ENCODE measurements at regions not wholly inside any gene's neighbourhood (a gene's known extent, or its start where the extent isn't known, plus 50 kb on each side); places are given as distances from the start of the nearest gene placed in this dataset.

DNA sequence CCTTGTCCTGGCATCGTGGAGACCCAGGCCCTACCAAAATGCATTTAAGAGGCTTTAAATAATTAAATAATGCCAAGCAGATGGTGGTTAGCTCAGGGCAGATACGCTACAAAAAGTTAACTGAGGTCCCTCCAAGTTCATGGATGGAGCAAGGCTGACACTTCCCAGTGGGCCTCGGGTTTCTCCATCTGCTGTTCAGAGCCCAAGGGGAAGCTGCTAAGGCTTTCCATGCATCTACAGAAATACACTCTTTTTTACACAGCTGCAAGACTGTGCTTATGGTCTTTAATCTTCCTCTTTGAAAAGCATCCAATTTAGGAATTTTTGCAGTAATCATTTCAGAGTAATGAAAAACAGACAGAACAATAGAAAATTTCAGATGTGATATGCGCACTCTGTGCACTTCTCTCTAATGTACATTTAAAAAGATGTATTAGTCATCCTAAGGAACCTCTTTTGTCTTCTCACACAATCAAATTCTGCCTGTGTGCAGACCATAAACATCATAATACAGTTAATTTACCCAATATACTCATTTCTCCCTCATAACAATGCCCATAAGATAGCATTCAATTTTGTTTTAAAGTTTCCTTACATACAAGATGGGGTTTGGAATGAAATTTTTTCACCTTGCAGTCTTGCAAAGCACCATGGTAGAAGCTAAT, 173.2 kb upstream of the ATP1B1 start (continued):
- TF ChIP-seq, protein P1, sequence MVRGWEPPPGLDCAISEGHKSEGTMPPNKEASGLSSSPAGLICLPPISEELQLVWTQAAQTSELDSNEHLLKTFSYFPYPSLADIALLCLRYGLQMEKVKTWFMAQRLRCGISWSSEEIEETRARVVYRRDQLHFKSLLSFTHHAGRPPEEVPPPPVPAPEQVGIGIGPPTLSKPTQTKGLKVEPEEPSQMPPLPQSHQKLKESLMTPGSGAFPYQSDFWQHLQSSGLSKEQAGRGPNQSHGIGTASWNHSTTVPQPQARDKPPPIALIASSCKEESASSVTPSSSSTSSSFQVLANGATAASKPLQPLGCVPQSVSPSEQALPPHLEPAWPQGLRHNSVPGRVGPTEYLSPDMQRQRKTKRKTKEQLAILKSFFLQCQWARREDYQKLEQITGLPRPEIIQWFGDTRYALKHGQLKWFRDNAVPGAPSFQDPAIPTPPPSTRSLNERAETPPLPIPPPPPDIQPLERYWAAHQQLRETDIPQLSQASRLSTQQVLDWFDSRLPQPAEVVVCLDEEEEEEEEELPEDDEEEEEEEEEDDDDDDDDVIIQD (CRISPR knock-in tag; IDR thresholded peaks at IDR 0.05; ENCODE audit: low read depth): no peak
- TF ChIP-seq ZFYVE20 (CRISPR knock-in tag; IDR thresholded peaks at IDR 0.05; ENCODE audit: borderline replicate concordance, low read depth) (no peak), ZNF383 (CRISPR knock-in tag; IDR thresholded peaks at IDR 0.05; ENCODE audit: borderline replicate concordance) (no peak), DNMT1 (CRISPR knock-in tag; IDR thresholded peaks at IDR 0.05) (no peak), SMARCC2 (IDR thresholded peaks at IDR 0.05) (no peak), POLR2A (IDR thresholded peaks at IDR 0.05; ENCODE audit: insufficient read depth in 1 of 2, low read depth in 2 of 2, low read length in 2 of 2) (no peak), RFXAP (CRISPR knock-in tag; IDR thresholded peaks at IDR 0.05; ENCODE audit: borderline replicate concordance) (no peak), KLF12 (CRISPR knock-in tag; IDR thresholded peaks at IDR 0.05; ENCODE audit: borderline replicate concordance) (no peak), ZNF720 (CRISPR knock-in tag; IDR thresholded peaks at IDR 0.05) (no peak), THYN1 (CRISPR knock-in tag; IDR thresholded peaks at IDR 0.05; ENCODE audit: borderline replicate concordance, low read depth) (no peak)
- TF ChIP-seq, protein P2, sequence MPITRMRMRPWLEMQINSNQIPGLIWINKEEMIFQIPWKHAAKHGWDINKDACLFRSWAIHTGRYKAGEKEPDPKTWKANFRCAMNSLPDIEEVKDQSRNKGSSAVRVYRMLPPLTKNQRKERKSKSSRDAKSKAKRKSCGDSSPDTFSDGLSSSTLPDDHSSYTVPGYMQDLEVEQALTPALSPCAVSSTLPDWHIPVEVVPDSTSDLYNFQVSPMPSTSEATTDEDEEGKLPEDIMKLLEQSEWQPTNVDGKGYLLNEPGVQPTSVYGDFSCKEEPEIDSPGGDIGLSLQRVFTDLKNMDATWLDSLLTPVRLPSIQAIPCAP (CRISPR knock-in tag; IDR thresholded peaks at IDR 0.05; ENCODE audit: low read depth): no peak
- TF ChIP-seq, protein P3, sequence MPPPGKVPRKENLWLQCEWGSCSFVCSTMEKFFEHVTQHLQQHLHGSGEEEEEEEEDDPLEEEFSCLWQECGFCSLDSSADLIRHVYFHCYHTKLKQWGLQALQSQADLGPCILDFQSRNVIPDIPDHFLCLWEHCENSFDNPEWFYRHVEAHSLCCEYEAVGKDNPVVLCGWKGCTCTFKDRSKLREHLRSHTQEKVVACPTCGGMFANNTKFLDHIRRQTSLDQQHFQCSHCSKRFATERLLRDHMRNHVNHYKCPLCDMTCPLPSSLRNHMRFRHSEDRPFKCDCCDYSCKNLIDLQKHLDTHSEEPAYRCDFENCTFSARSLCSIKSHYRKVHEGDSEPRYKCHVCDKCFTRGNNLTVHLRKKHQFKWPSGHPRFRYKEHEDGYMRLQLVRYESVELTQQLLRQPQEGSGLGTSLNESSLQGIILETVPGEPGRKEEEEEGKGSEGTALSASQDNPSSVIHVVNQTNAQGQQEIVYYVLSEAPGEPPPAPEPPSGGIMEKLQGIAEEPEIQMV (CRISPR knock-in tag; IDR thresholded peaks at IDR 0.05; ENCODE audit: low read depth): no peak
- TF ChIP-seq, protein P4, sequence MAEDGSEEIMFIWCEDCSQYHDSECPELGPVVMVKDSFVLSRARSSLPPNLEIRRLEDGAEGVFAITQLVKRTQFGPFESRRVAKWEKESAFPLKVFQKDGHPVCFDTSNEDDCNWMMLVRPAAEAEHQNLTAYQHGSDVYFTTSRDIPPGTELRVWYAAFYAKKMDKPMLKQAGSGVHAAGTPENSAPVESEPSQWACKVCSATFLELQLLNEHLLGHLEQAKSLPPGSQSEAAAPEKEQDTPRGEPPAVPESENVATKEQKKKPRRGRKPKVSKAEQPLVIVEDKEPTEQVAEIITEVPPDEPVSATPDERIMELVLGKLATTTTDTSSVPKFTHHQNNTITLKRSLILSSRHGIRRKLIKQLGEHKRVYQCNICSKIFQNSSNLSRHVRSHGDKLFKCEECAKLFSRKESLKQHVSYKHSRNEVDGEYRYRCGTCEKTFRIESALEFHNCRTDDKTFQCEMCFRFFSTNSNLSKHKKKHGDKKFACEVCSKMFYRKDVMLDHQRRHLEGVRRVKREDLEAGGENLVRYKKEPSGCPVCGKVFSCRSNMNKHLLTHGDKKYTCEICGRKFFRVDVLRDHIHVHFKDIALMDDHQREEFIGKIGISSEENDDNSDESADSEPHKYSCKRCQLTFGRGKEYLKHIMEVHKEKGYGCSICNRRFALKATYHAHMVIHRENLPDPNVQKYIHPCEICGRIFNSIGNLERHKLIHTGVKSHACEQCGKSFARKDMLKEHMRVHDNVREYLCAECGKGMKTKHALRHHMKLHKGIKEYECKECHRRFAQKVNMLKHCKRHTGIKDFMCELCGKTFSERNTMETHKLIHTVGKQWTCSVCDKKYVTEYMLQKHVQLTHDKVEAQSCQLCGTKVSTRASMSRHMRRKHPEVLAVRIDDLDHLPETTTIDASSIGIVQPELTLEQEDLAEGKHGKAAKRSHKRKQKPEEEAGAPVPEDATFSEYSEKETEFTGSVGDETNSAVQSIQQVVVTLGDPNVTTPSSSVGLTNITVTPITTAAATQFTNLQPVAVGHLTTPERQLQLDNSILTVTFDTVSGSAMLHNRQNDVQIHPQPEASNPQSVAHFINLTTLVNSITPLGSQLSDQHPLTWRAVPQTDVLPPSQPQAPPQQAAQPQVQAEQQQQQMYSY (CRISPR knock-in tag; IDR thresholded peaks at IDR 0.05): no peak
